LNCAP (cell line): ENCODE measurements at regions not wholly inside any gene's neighbourhood (a gene's known extent, or its start where the extent isn't known, plus 50 kb on each side); places are given as distances from the start of the nearest gene placed in this dataset.

Source experiments
- TF ChIP-seq, protein P1 (sequence below): fragments of 450-650 bp; IDR thresholded peaks from 2 replicates; pipeline ENCODE4 v1.5.1; 2017; ENCODE audit warnings: mild to moderate bottlenecking

DNA sequence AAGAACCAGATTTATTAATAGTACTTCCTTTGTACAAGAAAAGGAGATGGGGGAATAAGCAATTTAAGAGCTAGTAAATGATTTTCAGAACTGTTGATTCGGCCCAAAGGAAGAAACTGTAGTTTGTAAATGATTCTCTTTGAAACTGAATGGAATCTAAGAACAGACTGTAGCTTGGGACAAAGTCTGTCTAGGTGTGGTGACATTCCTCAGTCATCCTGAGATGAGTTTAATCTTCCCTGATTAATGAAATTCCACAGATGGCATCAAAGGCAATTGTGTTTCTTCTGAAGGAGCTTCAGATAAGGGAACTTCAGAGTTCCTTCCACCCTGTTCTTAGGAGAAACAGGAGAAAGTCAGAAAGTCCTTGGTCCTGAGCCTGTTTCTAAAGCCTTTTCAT, 2095.9 kb downstream of the LRRC4C start:
- TF ChIP-seq, protein P1, sequence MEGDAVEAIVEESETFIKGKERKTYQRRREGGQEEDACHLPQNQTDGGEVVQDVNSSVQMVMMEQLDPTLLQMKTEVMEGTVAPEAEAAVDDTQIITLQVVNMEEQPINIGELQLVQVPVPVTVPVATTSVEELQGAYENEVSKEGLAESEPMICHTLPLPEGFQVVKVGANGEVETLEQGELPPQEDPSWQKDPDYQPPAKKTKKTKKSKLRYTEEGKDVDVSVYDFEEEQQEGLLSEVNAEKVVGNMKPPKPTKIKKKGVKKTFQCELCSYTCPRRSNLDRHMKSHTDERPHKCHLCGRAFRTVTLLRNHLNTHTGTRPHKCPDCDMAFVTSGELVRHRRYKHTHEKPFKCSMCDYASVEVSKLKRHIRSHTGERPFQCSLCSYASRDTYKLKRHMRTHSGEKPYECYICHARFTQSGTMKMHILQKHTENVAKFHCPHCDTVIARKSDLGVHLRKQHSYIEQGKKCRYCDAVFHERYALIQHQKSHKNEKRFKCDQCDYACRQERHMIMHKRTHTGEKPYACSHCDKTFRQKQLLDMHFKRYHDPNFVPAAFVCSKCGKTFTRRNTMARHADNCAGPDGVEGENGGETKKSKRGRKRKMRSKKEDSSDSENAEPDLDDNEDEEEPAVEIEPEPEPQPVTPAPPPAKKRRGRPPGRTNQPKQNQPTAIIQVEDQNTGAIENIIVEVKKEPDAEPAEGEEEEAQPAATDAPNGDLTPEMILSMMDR: no peak

DNA sequence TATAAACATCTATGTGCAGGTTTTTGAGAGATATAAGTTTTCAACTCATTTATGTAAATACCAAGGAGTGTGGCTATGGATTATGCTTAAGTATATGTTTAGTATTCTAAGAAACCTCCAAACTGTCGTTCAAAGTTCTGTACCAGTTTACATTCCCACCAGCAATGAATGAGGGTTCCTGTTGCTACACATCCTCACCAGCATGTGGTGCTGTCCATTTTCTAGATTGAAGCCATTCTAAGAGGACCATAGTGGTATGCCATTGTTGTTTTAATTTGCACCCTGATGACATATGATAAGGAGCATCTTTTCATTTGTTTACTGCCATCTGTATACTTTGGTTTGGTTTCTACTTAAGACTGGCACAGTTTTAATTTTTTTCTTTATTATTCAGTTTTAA, 2097.9 kb downstream of the LRRC4C start:
- TF ChIP-seq, protein P1: peak; percentile 24; the same call in 1 of the 2 replicates

DNA sequence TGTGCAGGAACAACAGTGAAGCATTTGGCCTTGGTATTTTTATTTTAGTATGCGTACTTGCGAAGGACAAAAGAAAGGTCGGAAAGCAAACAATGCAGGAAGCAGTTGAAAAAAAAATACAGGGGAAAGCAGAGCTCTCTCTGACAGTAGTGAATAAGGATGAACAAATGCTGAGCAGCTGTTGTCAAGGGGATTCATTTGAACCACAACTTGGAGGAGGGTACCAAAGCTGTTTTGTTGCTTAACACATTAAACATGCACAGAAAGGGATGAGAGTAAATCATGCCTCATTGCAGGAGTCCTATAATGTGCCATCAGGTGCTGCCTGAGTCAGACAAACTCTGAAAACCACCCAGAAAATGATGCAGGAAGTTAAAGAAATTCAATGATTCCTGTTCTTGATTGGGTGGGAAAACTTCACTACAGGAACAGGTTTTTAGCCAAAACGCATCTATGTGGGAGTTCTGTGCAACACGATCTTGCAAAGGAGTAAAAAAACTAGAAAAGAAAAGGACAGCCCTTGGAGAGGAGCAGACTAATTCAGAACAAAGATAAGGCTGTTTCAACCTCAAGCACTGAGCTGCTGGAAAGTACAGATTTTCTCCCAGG, 2113.5 kb downstream of the LRRC4C start:
- TF ChIP-seq, protein P1: no peak

DNA sequence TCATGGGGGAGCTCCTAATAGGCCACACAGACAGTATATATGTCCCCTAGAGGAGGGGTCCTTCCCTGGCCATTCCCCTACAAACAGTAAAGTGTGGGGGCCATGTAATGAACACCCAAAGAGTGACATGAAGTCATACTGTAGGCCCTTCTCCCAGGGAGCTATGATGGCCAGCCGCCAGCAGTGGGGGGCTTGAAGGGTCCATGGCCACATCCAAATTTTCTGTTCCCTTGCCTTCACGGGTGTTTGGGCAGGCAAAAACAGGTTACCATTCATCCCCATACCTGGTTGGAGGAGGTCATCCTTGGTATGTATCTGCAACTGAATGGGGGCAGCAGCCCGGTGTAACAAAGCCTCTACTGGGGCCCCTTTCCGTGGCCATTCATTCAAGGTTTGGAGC, 2118.0 kb downstream of the LRRC4C start:
- TF ChIP-seq, protein P1: no peak

DNA sequence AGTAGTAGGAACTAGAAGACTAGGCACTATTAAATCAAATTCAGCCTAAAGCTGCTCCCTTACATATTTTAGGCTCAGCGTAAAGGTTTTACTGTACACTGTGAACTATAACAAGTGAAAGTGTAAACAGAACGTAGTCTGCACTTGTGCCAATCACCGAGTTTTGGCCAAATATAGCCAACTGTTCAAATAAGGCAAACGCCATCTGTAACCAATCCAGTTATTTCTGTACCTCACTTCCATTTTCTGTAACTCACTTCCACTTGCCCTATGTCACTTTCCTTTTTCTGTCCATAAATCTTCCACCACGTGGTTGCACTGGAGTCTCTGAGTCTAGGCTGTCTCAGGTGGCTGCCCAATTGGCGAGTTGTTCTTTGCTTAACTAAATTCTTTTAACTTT, 2132.2 kb downstream of the LRRC4C start:
- TF ChIP-seq, protein P1: no peak

DNA sequence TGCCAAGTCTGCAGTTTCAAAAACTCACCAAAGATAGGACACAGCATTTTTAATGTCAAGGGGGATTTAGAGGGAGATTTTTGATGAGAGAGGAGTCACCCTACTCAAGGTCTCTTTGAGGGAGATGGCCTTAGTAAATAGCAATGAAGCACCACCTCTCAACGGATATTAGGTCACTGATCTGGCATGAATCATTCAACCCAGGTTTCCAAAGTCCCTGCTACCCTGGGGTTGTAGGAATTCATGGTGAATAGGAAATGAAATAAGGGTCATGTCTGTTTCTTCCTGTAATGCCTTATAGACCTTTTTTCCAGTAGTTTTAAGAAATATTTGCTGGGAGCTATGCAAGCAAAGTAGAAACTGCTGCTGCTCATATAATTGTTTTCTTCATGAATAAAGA, 2154.9 kb downstream of the LRRC4C start:
- TF ChIP-seq, protein P1: no peak

DNA sequence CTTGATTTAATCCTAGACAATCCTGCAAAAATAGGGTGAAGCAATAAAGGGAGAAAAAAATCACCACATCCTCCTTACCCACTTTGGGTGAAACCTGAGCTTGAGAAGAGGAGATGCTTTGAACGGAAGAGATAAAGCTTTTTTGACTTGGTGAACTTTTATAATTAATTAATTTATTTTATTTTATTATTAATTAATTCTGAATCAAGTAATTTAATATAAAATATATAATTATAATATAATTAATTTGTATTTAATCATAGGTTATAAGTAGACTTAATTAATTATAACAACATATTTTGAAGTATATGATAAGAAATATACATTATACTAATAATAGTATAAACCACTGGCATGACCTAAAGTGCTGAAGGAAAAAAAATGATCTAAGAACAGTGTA, 2164.8 kb downstream of the LRRC4C start:
- TF ChIP-seq, protein P1: no peak

DNA sequence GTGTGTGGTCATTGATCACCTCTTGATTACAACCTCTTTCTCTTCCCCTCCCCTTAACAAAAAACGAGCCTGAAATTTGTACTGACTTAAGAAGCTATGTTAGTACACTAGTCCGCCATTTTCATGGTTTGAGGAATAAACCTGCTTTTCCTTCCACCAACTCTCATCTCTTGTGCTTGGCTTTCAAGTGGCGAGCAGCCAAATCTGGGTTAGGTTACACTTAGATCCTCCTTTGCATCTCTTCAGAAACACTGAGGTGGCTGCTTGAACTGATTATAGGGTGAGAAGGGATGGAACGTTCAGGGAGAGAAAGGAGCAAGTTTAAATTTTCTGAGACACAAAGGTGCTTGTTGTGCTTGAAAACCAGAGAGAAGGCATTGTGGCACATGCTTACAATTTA, 2171.4 kb downstream of the LRRC4C start:
- TF ChIP-seq, protein P1: no peak
